ENCODE measurements at regions not wholly inside any gene's neighbourhood (a gene's known extent, or its start where the extent isn't known, plus 50 kb on each side); places are given as distances from the start of the nearest gene placed in this dataset.

DNA sequence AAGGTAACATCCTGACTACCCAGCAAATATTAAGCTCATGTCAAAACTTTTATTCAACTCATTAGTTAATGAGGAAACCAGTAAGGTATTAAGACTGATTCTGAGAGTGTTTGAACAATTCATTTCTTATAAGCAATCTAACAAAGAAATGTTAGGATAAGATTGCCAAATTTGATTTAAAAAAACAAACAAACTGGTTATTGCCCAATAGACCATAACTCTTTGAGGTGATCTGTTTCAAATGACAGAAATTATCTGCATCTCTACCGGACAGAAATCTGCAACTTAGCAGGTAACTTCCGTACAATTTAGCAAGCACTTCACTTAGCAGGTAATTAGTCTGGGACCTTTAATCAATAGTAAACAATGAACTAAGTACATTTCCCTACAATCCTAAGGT, 82.9 kb upstream of the BARX2 start:
- no peaks in the 10 kb centered on the region for H3K9me3 Mint-ChIP-seq (ENCODE audit: unreplicated experiment)
- H3K27me3 Mint-ChIP-seq (ENCODE audit: unreplicated experiment) = peaks cover 6% of the 10 kb centered on the region
- TF ChIP-seq, protein P1, sequence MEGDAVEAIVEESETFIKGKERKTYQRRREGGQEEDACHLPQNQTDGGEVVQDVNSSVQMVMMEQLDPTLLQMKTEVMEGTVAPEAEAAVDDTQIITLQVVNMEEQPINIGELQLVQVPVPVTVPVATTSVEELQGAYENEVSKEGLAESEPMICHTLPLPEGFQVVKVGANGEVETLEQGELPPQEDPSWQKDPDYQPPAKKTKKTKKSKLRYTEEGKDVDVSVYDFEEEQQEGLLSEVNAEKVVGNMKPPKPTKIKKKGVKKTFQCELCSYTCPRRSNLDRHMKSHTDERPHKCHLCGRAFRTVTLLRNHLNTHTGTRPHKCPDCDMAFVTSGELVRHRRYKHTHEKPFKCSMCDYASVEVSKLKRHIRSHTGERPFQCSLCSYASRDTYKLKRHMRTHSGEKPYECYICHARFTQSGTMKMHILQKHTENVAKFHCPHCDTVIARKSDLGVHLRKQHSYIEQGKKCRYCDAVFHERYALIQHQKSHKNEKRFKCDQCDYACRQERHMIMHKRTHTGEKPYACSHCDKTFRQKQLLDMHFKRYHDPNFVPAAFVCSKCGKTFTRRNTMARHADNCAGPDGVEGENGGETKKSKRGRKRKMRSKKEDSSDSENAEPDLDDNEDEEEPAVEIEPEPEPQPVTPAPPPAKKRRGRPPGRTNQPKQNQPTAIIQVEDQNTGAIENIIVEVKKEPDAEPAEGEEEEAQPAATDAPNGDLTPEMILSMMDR (IDR thresholded peaks at IDR 0.05; ENCODE audit: partially characterized antibody, unreplicated experiment) = no peak
- peaks cover 7% of the 10 kb centered on the region for H3K4me1 Mint-ChIP-seq (ENCODE audit: low read depth, unreplicated experiment)
- no peak for DNase-seq
- H3K27ac Mint-ChIP-seq (ENCODE audit: unreplicated experiment) = no peak overlapping the region
- no peak overlapping the region for H3K4me3 Mint-ChIP-seq (ENCODE audit: unreplicated experiment)
- no peaks in the 10 kb centered on the region for H3K36me3 Mint-ChIP-seq (ENCODE audit: unreplicated experiment)

DNA sequence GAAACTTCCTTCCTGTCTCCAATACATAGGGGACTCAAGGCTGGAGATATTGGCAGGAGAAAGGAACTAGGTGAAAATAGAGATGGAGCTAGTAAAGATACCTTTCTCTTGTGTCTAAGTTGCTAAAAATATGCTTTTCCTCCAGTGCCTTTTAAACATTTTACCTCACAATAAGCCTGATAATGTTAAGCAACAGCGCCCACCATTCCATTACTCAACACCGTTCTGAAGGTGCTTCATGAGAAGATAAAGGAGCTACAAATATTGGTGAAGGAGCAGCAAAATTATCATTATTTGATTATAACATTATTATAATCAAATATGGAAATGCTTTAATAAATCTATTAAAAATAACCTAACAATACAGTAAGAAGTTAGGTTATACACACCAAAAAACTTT, 83.6 kb upstream of the BARX2 start:
- Mint-ChIP-seq H3K9me3 (ENCODE audit: unreplicated experiment) (no peaks in the 10 kb centered on the region), H3K27me3 (ENCODE audit: unreplicated experiment) (peaks cover 6% of the 10 kb centered on the region), H3K4me3 (ENCODE audit: unreplicated experiment) (no peak overlapping the region), H3K27ac (ENCODE audit: unreplicated experiment) (no peak overlapping the region), H3K36me3 (ENCODE audit: unreplicated experiment) (no peaks in the 10 kb centered on the region), H3K4me1 (ENCODE audit: low read depth, unreplicated experiment) (peaks cover 8% of the 10 kb centered on the region)
- TF ChIP-seq, protein P1 (IDR thresholded peaks at IDR 0.05; ENCODE audit: partially characterized antibody, unreplicated experiment) = no peak
- no peak for DNase-seq

DNA sequence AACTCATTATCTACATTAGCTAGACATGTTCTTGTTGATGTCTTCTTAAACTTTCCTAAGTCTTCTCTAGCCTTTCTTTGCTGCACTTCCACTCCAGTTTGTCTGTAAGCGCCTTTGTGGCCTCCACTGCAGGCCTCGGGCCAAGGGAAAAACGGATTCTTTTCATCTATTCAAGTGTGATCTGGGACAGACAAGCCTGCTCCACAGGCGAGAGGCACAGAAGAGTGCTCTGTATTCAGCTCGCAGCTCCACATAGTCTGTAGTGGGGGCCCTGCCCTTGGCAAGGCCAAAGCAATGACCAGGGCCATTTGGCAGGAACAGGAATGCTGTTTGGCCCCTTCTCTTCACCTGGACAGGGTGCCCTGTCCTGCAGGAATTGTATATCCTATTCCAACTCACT, 84.1 kb upstream of the BARX2 start:
- TF ChIP-seq, protein P1 (IDR thresholded peaks at IDR 0.05; ENCODE audit: partially characterized antibody, unreplicated experiment) = no peak
- H3K36me3 Mint-ChIP-seq (ENCODE audit: unreplicated experiment) = no peaks in the 10 kb centered on the region
- peaks cover 6% of the 10 kb centered on the region for H3K27me3 Mint-ChIP-seq (ENCODE audit: unreplicated experiment)
- H3K27ac Mint-ChIP-seq (ENCODE audit: unreplicated experiment) = no peak overlapping the region
- H3K4me1 Mint-ChIP-seq (ENCODE audit: low read depth, unreplicated experiment) = peaks cover 9% of the 10 kb centered on the region
- H3K4me3 Mint-ChIP-seq (ENCODE audit: unreplicated experiment) = no peak overlapping the region
- no peak for DNase-seq
- no peaks in the 10 kb centered on the region for H3K9me3 Mint-ChIP-seq (ENCODE audit: unreplicated experiment)

DNA sequence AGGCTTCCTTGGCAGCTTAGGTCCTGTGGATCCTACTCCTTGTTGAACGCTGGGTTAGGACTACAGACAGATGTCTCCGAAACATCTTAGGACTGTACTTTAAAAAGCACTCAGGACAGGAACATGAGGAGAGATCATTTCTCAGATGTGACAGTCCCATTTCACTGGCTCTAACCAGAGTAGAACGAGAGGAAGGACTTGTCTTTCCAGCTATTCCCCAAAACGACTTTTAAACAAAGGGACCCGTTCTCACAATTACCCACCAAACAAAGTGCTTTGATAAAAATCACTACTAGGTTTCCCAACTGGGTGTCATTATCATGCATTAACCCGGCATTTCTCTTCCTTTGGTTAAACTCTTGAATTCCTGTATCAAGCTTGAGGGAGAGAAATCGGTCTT, 84.7 kb upstream of the BARX2 start:
- peaks cover 9% of the 10 kb centered on the region for H3K4me1 Mint-ChIP-seq (ENCODE audit: low read depth, unreplicated experiment)
- no peak for DNase-seq
- H3K27me3 Mint-ChIP-seq (ENCODE audit: unreplicated experiment) = peaks cover 5% of the 10 kb centered on the region
- H3K36me3 Mint-ChIP-seq (ENCODE audit: unreplicated experiment) = no peaks in the 10 kb centered on the region
- no peak overlapping the region for H3K4me3 Mint-ChIP-seq (ENCODE audit: unreplicated experiment)
- no peaks in the 10 kb centered on the region for H3K9me3 Mint-ChIP-seq (ENCODE audit: unreplicated experiment)
- no peak overlapping the region for H3K27ac Mint-ChIP-seq (ENCODE audit: unreplicated experiment)
- TF ChIP-seq, protein P1 (IDR thresholded peaks at IDR 0.05; ENCODE audit: partially characterized antibody, unreplicated experiment) = no peak

DNA sequence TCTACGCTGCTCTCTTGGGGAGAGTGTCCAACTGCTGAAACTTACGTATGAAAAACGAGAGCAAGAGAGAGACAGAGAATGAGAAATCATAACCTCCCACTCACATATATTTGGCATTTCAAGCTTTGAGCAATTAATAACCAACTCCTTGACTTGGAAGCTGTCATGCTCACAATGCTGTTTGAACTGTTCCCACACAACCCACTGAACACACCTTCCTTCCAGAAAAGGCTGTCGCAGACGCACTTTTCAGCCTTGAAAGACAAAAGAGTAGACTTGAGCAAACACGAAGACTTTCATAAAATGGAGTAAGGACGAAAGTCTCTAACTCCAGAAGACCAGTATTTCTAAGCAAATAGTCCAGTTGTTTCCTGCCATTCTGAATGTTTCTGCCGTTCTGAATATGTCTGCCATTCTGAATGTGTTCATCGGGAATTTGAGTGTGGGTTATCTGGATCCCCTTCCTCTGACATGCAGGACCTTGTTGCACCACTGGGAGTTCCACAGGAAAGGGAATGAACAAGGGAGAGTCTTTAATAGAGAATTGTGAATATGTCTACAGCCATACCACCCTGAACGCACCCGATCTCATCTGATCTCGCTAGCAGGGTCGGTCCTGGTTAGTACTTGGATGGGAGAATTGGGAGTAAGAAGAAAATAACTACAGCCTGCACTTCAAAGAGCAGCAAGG, 86.2 kb upstream of the BARX2 start:
- H3K27me3 Mint-ChIP-seq (ENCODE audit: unreplicated experiment) = no peaks in the 10 kb centered on the region
- no peak overlapping the region for H3K27ac Mint-ChIP-seq (ENCODE audit: unreplicated experiment)
- no peaks in the 10 kb centered on the region for H3K9me3 Mint-ChIP-seq (ENCODE audit: unreplicated experiment)
- TF ChIP-seq, protein P1 (IDR thresholded peaks at IDR 0.05; ENCODE audit: partially characterized antibody, unreplicated experiment) = peak; percentile 13
- no peak overlapping the region for H3K4me3 Mint-ChIP-seq (ENCODE audit: unreplicated experiment)
- no peaks in the 10 kb centered on the region for H3K36me3 Mint-ChIP-seq (ENCODE audit: unreplicated experiment)
- DNase-seq = no peak
- H3K4me1 Mint-ChIP-seq (ENCODE audit: low read depth, unreplicated experiment) = peaks cover 12% of the 10 kb centered on the region
